ENCODE measurements at regions not wholly inside any gene's neighbourhood (a gene's known extent, or its start where the extent isn't known, plus 50 kb on each side); places are given as distances from the start of the nearest gene placed in this dataset.
A peak's percentile ranks its signal among the peaks of the same experiment; 100 is the strongest.

- no peak for TF ChIP-seq CTCF (IDR thresholded peaks at IDR 0.05; ENCODE audit: low read length, missing control alignments)
- H3K4me3 ChIP-seq (replicated peaks; ENCODE audit: low read depth, low read length) = no peak overlapping the region
- no peak for DNase-seq (ENCODE audit: low read depth)
Measured at GRCh38 chr15:29352402-29352801, 82.8 kb upstream of the NSMCE3 start.

- no peak for TF ChIP-seq CTCF (IDR thresholded peaks at IDR 0.05; ENCODE audit: low read length, missing control alignments)
- H3K4me3 ChIP-seq (replicated peaks; ENCODE audit: low read depth, low read length) = no peak overlapping the region
Measured at GRCh38 chr15:29349196-29349595, 79.6 kb upstream of the NSMCE3 start.

GRCh38 chr15:29348336-29348914 is 78.8 kb upstream of the NSMCE3 start:
- TF ChIP-seq CTCF (IDR thresholded peaks at IDR 0.05; ENCODE audit: low read length, missing control alignments) = no peak
- peak; percentile 9 for DNase-seq (ENCODE audit: low read depth)
- H3K4me3 ChIP-seq (replicated peaks; ENCODE audit: low read depth, low read length) = no peak overlapping the region

More at GRCh38 chr15:29349196-29349595, 79.6 kb upstream of the NSMCE3 start:
- DNase-seq (ENCODE audit: low read depth) = no peak

- no peak for TF ChIP-seq CTCF (IDR thresholded peaks at IDR 0.05; ENCODE audit: low read length, missing control alignments)
- no peak overlapping the region for H3K4me3 ChIP-seq (replicated peaks; ENCODE audit: low read depth, low read length)
- no peak for DNase-seq (ENCODE audit: low read depth)
Measured at GRCh38 chr15:29346998-29347397, 77.4 kb upstream of the NSMCE3 start.

GRCh38 chr15:29345549-29346525 is 76.2 kb upstream of the NSMCE3 start:
- H3K4me3 ChIP-seq (replicated peaks; ENCODE audit: low read depth, low read length) = no peak overlapping the region
- DNase-seq (ENCODE audit: low read depth) = no peak
- TF ChIP-seq CTCF (IDR thresholded peaks at IDR 0.05; ENCODE audit: low read length, missing control alignments) = no peak

- TF ChIP-seq CTCF (IDR thresholded peaks at IDR 0.05; ENCODE audit: low read length, missing control alignments) = no peak
- DNase-seq (ENCODE audit: low read depth) = no peak
- no peak overlapping the region for H3K4me3 ChIP-seq (replicated peaks; ENCODE audit: low read depth, low read length)
Measured at GRCh38 chr15:29344474-29344873, 74.9 kb upstream of the NSMCE3 start.

Data from fibroblast of pulmonary artery (primary cell).